ENCODE measurements at regions not wholly inside any gene's neighbourhood (a gene's known extent, or its start where the extent isn't known, plus 50 kb on each side); places are given as distances from the start of the nearest gene placed in this dataset.

- TF ChIP-seq CTCF (conservative IDR thresholded peaks at IDR 0.05; ENCODE audit: low read length) (no peak), EZH2phosphoT487 (IDR thresholded peaks at IDR 0.05; ENCODE audit: borderline replicate concordance) (no peak)
Observed at GRCh38 chr7:69244701-69245100, 353.6 kb upstream of the AUTS2 start.
